HG03439 (cell line): ENCODE measurements at regions not wholly inside any gene's neighbourhood (a gene's known extent, or its start where the extent isn't known, plus 50 kb on each side); places are given as distances from the start of the nearest gene placed in this dataset.
"Not testable (repeated sequence)": the region's sequence is repeated elsewhere in the genome, so short reads cannot be mapped to it uniquely, and the experiment has no call there.

Source experiments
- ATAC-seq: cut with Tn5 transposase; IDR thresholded peaks from one replicate; pipeline ENCODE4 v1.9.1; 2021; ENCODE audit warnings: mild to moderate bottlenecking, moderate library complexity; ENCODE audit not compliant: unreplicated experiment

- ATAC-seq, result no peak
These were observed 489.1 kb upstream of the TSHZ3 start for GRCh38 chr19:31838163-31838815.

GRCh38 chr19:31840371-31840770 is 491.1 kb upstream of the TSHZ3 start:
- no peak for ATAC-seq

DNA sequence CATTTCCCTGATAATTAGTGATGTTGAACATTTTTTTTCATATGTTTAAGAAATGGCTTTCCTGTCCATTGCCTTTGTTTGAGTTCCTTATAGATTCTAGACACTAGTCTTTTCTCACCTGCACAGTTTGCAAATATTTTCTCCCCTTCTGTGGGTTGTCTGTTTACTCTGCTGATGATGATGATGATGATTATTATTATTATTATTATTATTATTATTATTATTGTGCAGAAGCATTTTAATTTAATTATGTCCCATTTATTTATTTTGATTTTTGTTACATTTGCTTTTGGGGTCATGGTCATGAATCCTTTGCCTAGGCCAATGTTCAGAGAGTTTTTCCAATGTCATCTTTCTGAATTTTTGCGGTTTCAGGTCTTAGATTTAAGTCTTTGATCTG is 492.5 kb upstream of the TSHZ3 start:
- no peak for ATAC-seq

DNA sequence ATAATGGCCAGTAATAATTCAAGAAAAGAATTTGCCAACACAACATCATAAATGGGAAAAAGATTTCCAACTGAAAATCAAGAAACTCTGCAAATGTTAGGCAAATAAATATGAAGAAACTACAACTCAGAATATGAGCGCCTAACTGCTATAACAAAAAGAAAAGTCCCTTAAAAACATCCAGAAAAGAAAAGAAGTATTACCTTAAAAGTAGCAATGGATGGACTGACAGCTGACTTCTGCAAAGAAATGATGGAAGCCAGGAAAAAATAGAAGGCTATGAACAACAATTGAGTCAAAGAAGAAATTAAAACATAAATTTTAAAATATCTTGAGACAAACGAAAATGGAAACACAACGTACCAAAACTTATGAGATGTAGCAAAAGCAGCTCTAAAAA is 482.3 kb upstream of the ZNF507 start:
- ATAC-seq, result no peak

DNA sequence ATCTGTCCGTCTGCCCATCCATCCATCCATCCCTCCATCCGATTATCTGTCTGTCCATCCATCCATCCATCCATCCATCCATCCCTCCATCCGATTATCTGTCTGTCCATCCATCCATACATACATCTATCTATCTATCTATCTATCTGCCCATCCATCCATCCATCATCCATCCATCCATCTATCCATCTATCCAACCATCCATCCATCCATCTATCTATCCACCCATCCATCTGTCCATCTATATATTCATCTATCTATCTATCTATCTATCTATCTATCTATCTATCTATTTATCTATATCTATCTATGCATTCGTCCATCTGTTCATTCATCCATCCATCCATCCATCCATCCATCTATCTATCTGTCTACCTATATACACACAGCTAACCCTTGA is 471.1 kb upstream of the ZNF507 start:
- ATAC-seq, result no peak

DNA sequence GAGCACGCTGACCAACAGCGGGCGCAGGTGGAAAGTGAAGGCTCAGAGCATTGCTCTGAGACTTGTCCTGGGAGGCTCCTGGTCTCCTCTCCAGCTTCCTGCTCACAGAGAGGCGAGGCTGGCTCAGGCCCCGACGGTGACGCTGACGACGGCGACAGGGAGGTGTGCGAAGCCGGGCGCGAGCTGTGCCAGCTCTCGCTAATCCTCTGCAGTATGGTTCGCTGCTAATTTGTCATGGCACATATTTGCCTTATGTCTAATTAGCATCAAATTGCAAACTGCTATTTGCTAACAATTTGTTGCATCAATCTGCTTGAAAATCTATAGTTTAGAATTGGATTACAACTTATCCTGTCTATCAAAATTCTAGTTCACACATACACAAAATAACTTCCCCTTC is 469.8 kb upstream of the ZNF507 start:
- no peak for ATAC-seq

- no peak for ATAC-seq
These were observed 465.1 kb upstream of the ZNF507 start for GRCh38 chr19:31880283-31880682.

- ATAC-seq, result no peak
These were observed 463.4 kb upstream of the ZNF507 start for GRCh38 chr19:31881988-31882387.

GRCh38 chr19:31882709-31883108 is 462.7 kb upstream of the ZNF507 start:
- ATAC-seq, result no peak

DNA sequence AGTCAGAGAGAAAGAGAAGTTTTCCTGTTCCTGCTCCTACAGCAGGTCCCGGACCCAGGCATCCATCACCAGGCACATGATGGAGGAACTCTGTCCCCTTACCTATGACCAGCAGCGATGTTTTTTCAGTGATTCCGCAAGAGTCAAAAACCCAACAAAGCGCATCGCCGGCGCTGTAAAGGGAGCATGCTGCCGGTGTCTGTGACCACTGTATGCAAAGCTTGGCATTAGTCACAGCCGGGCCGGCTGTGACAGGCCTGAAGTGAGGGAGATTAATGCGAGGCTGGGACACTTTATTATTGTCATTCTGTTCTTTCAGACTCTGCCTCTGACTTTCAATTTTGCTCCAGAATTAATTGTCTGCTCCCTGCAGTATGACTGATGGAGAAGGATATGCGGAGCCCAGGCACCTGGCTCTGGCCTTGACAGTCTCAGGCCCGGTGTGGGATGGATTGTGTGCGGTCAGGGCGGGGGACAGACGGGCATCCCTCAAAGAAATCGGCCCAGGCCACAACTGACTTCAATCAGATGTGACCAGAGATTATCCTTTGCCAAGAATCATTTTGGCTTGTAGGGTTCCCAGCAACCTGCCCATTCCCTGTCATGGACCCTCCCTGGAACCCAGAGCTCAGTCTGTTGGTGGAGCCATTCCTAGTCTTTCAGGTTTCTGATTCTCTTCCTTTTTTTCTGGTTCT is 462.0 kb upstream of the ZNF507 start:
- ATAC-seq, result no peak

- no peak for ATAC-seq
These were observed 460.0 kb upstream of the ZNF507 start for GRCh38 chr19:31885280-31885853.

DNA sequence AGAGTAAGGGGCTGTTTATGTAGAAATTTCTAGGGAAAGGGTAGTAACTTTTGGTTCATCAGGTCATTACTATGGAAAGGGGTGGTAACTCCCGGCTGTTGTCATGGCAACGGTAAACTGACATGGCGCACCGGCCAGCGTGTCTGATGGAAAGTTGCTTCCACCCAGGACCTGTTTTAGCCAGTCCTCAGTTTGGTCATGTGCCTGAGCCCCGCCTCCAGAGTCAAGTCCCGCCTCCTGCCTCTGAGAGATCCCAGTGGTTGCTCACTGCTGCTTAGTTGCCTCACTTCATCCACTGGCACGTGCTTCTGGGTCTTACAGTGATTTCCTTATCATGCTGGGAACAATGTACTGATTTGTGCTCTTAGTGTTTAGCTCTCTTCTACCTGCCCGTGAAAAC is 455.2 kb upstream of the ZNF507 start:
- ATAC-seq, result no peak

- no peak for ATAC-seq
These were observed 453.4 kb upstream of the ZNF507 start for GRCh38 chr19:31892060-31892459.

DNA sequence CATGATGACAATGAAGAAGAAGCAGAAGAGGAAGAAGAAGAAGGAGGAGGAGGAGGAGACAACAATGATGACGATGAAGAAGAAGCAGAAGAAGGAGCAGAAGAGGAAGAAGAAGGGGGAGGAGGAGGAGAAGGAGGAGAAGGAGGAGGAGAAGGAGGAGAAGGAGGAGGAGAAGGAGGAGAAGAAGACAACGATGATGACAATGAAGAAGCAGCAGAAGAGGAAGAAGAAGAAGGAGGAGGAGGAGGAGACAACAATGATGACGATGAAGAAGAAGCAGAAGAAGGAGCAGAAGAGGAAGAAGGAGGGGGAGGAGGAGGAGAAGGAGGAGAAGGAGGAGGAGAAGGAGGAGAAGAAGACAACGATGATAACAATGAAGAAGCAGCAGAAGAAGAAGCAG is 451.9 kb upstream of the ZNF507 start:
- ATAC-seq, result not testable (repeated sequence)

DNA sequence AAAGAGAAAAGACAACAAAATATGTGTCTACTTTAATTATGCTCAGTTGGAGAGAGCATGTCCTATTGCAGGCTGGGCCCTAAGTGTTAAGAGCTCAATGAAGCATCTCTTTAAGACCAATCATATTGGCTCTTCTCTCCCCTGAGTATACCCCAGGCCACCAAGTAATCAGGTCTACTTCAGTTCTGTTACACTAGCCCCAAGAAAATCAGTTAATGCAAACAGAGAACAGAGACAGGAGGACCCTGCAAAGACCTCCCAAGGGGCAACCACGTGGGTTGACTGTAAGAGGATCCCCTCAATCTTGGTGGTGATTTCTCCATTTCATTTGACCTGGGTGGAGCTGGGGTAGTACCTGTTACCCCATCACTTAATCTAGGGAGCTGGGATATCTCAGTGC is 451.0 kb upstream of the ZNF507 start:
- no peak for ATAC-seq

GRCh38 chr19:31897292-31897691 is 448.1 kb upstream of the ZNF507 start:
- no peak for ATAC-seq

DNA sequence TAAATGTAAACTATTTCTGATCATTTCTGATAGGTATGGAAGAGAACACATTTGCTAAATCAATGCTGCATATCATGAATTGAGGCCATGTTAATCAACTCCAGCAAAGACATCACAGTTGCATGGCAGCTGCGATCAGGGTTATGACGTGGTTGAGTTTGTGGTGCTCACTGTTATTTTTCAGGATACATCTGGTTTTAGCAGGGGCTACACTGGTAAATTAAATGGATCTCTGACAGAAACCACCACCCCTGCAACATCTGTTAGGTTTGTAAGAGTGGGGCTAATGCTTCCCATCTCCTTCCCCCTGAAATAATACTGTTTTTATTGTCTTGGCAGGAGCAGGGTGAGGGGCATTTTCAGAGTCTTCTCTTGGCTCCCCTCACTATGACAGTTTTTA is 444.4 kb upstream of the ZNF507 start:
- ATAC-seq, result no peak

DNA sequence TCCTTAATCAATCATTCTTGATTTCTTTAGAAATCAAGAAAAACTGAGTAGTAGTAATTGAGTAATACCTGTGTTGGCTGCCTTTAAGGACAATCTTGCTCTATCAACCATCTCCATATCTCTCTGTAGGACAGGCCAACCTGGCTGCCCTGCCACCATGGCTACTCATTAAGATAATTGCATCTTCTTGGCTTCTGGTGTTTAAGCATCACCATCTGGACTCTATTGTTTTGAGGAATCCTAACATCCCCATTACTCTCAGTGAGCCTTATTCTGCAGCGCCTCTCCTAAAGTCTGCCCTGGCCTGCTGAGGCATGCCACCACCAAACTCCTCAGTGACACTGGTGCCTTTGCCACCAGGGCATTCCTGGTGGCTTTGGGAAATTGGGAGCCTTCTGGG is 442.6 kb upstream of the ZNF507 start:
- ATAC-seq, result no peak

GRCh38 chr19:31903979-31904378 is 441.4 kb upstream of the ZNF507 start:
- ATAC-seq, result no peak

GRCh38 chr19:31906111-31906871 is 439.1 kb upstream of the ZNF507 start:
- ATAC-seq, result no peak

DNA sequence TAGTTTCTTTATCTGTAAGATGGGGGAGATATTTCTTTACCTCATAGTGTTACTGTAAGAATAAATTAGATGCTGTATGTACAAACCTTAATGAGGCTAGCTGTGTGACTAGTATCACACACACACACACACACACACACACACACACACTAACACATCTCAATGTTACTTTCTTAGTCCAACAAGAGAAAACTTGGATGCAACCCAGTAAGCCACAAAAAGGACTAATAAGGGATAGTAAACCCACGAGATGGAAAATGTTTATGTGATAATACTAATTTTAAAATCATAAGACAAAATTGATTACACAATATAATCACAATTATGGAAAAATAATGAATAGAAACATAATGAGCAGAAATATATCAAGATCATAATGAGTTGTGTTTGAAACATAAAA is 437.7 kb upstream of the ZNF507 start:
- ATAC-seq, result no peak

GRCh38 chr19:31908080-31908479 is 437.3 kb upstream of the ZNF507 start:
- ATAC-seq, result no peak
